ENCODE measurements at regions not wholly inside any gene's neighbourhood (a gene's known extent, or its start where the extent isn't known, plus 50 kb on each side); places are given as distances from the start of the nearest gene placed in this dataset.
"Not testable (repeated sequence)": the region's sequence is repeated elsewhere in the genome, so short reads cannot be mapped to it uniquely, and the experiment has no call there.

DNA sequence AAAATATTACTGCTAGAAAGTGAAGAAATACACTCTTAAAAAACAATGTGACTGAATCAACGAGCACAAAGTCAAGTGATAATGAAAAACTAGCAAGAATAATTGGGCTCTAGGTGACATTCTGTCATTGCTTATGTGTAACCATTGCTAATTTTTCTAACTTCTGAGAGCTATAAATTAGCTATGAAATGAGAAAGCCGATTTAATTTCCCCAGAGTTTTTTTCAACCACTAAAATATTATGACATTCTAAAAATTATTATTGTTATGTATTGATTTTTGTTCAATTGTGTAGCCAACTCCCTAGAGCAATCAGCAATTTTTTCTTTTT lies 458.6 kb upstream of the ATXN8OS start:
- no peak overlapping the region for H3K4me3 Mint-ChIP-seq
- H3K36me3 Mint-ChIP-seq (ENCODE audit: low read depth): no peaks in the 10 kb centered on the region

DNA sequence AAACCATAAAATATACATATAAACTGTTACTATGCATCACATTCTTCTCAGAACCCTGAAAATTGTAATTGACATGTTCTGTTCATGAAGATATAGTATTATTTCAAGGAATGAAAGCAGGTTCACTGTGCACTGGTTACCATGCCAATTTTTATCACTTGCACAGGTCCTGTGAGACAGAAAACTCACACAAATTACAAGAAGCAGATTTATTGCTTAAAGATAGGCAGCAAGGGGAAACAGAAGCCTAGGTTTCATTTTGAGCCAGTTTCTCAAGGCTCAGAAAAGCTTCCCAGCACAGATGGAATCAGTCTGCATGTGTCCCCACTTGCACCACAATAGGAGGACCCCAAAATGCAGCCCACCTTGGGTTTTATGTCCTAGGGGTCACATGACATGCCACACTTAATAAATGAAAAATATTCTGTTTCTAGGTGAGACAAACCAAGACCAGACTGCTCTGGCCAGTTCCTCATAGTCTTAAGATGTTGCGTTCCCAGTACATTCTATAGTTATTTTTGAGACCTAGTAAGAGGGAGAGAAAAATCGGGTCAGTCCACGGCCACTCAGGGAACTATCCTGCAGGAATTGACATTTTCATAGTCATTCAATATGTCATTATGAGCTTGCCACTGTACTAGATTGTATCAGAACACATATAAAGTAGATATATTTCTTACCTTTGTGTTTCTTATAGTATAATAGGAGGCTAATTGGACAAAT lies 459.1 kb upstream of the ATXN8OS start:
- Mint-ChIP-seq H3K9me3 (no peaks in the 10 kb centered on the region), H3K36me3 (ENCODE audit: low read depth) (no peaks in the 10 kb centered on the region), H3K27ac (no peak overlapping the region), H3K4me1 (ENCODE audit: low read depth) (no peaks in the 10 kb centered on the region), H3K27me3 (no peaks in the 10 kb centered on the region), H3K4me3 (no peak overlapping the region)
- intact Hi-C loops (cut with micrococcal nuclease): no loop called here

More for the DNA sequence above, 458.6 kb upstream of the ATXN8OS start:
- Mint-ChIP-seq H3K4me1 (ENCODE audit: low read depth) (no peaks in the 10 kb centered on the region), H3K9me3 (no peaks in the 10 kb centered on the region), H3K27me3 (no peaks in the 10 kb centered on the region), H3K27ac (no peak overlapping the region)
- intact Hi-C loops (cut with micrococcal nuclease): no loop called here

GRCh38 chr13:69644447-69644846 lies 463.2 kb upstream of the ATXN8OS start:
- Mint-ChIP-seq H3K36me3 (ENCODE audit: low read depth) (no peaks in the 10 kb centered on the region), H3K4me1 (ENCODE audit: low read depth) (no peaks in the 10 kb centered on the region), H3K27ac (no peak overlapping the region), H3K27me3 (no peaks in the 10 kb centered on the region), H3K4me3 (no peak overlapping the region), H3K9me3 (peaks cover under 1% of the 10 kb centered on the region)
- intact Hi-C loops (cut with micrococcal nuclease): no loop called here

DNA sequence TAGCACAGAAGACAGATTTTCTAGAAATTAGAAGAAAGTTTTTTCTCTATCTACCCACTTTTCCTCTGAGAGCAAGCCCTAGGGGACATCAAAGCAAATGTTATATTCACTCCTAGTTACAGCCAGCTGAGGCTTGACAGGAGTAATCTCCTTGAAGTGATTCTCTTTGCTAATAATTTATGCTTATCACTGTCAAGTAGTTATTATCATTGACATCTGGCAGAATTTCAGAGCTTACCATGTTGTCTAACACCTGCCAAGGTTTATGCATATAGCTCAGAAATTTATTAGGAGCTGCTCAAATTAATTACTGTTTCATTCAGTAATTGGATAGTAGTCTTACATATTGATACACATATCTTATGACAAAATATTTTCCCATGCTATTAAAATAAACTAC lies 465.9 kb upstream of the ATXN8OS start:
- Mint-ChIP-seq H3K27me3 (no peaks in the 10 kb centered on the region), H3K36me3 (ENCODE audit: low read depth) (no peaks in the 10 kb centered on the region), H3K4me1 (ENCODE audit: low read depth) (no peaks in the 10 kb centered on the region), H3K4me3 (no peak overlapping the region), H3K27ac (no peak overlapping the region), H3K9me3 (peaks cover 27% of the 10 kb centered on the region)
- intact Hi-C loops (cut with micrococcal nuclease): no loop called here

DNA sequence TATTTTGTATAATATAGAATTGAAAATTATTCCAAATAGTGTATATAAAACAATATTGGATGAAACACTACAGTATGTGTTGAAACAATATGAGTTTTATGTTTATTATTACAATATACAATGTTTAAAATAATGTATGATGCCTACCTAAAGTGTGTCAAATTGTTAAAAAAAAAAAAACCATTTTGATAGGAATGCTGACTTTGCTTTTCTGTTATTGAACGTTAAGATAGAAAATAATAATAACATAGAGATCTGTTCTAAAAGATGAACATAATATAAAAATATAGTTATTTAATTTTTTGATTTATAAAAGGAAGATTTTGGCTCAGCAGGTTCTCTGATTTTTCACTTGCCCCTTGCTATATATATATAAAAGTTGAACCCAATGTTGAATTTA lies 474.6 kb upstream of the ATXN8OS start:
- H3K27ac Mint-ChIP-seq: no peak overlapping the region

DNA sequence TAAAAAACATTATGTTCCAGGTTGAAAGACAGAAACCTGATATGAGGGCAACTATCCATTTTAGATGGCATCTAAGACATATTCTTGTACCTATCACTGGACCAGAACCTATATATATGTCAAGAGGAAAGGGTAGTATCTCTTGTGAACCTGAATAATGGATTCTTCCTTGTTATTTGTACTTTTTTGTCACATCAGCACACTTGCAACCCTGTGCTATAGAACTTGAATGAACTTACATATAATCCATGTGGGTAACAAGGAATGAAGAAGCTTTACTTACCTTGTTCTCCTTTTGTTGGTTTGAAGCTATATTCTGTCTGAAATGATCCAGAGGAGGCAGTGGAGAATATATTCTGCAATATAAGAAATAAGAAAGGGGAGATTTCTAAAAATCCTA lies 483.7 kb upstream of the ATXN8OS start:
- Mint-ChIP-seq H3K4me3 (no peak overlapping the region), H3K27me3 (no peaks in the 10 kb centered on the region), H3K36me3 (ENCODE audit: low read depth) (no peaks in the 10 kb centered on the region), H3K9me3 (peaks cover 41% of the 10 kb centered on the region), H3K27ac (no peak overlapping the region), H3K4me1 (ENCODE audit: low read depth) (no peaks in the 10 kb centered on the region)
- intact Hi-C loops (cut with micrococcal nuclease): no loop called here

More for the DNA sequence above, 474.6 kb upstream of the ATXN8OS start:
- H3K4me1 Mint-ChIP-seq (ENCODE audit: low read depth): no peaks in the 10 kb centered on the region
- H3K4me3 Mint-ChIP-seq: no peak overlapping the region
- no peaks in the 10 kb centered on the region for H3K36me3 Mint-ChIP-seq (ENCODE audit: low read depth)
- intact Hi-C loops (cut with micrococcal nuclease): no loop called here
- H3K27me3 Mint-ChIP-seq: no peaks in the 10 kb centered on the region
- H3K9me3 Mint-ChIP-seq: peaks cover 20% of the 10 kb centered on the region

- no peak overlapping the region for H3K4me3 Mint-ChIP-seq
- no peaks in the 10 kb centered on the region for H3K4me1 Mint-ChIP-seq (ENCODE audit: low read depth)
- intact Hi-C loops (cut with micrococcal nuclease): no loop called here
- no peaks in the 10 kb centered on the region for H3K36me3 Mint-ChIP-seq (ENCODE audit: low read depth)
- peaks cover 38% of the 10 kb centered on the region for H3K9me3 Mint-ChIP-seq
- no peaks in the 10 kb centered on the region for H3K27me3 Mint-ChIP-seq
- no peak overlapping the region for H3K27ac Mint-ChIP-seq
Observed at GRCh38 chr13:69619651-69620050, 488.0 kb upstream of the ATXN8OS start.

GRCh38 chr13:69618838-69619237 lies 488.8 kb upstream of the ATXN8OS start:
- intact Hi-C loops (cut with micrococcal nuclease): no loop called here
- Mint-ChIP-seq H3K4me3 (no peak overlapping the region), H3K4me1 (ENCODE audit: low read depth) (no peaks in the 10 kb centered on the region), H3K36me3 (ENCODE audit: low read depth) (no peaks in the 10 kb centered on the region), H3K27me3 (no peaks in the 10 kb centered on the region), H3K27ac (no peak overlapping the region), H3K9me3 (peaks cover 46% of the 10 kb centered on the region)

GRCh38 chr13:69618393-69618792 lies 489.2 kb upstream of the ATXN8OS start:
- intact Hi-C loops (cut with micrococcal nuclease): no loop called here
- H3K27ac Mint-ChIP-seq: no peak overlapping the region
- no peaks in the 10 kb centered on the region for H3K4me1 Mint-ChIP-seq (ENCODE audit: low read depth)
- no peaks in the 10 kb centered on the region for H3K27me3 Mint-ChIP-seq
- H3K4me3 Mint-ChIP-seq: no peak overlapping the region
- peaks cover 48% of the 10 kb centered on the region for H3K9me3 Mint-ChIP-seq
- no peaks in the 10 kb centered on the region for H3K36me3 Mint-ChIP-seq (ENCODE audit: low read depth)

- intact Hi-C loops (cut with micrococcal nuclease): no loop called here
- Mint-ChIP-seq H3K9me3 (peaks cover 48% of the 10 kb centered on the region), H3K27ac (no peak overlapping the region), H3K4me3 (no peak overlapping the region), H3K4me1 (ENCODE audit: low read depth) (no peaks in the 10 kb centered on the region), H3K36me3 (ENCODE audit: low read depth) (no peaks in the 10 kb centered on the region), H3K27me3 (no peaks in the 10 kb centered on the region)
Observed at GRCh38 chr13:69617587-69617986, 490.0 kb upstream of the ATXN8OS start.

DNA sequence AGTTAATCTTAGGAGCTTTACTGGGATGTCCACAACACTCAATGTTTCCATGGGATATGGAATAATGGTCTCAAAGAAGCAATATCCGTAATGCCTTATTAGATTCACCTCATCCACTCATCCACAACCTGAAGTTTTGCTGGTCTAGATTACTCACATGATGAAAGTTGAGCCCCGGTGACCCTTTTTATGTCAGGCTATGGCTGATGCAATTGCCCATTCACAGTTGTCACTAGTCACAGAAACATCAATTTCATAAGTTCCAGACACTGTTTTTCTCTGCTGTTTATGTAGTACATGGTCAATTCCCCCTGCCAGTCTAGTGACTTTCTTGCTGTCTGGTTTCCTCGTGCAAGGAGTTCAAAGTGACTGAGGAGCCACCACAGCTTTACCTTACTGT lies 491.2 kb upstream of the ATXN8OS start:
- Mint-ChIP-seq H3K36me3 (ENCODE audit: low read depth) (no peaks in the 10 kb centered on the region), H3K27me3 (no peaks in the 10 kb centered on the region), H3K4me3 (no peak overlapping the region), H3K9me3 (peaks cover 48% of the 10 kb centered on the region), H3K27ac (no peak overlapping the region), H3K4me1 (ENCODE audit: low read depth) (no peaks in the 10 kb centered on the region)
- intact Hi-C loops (cut with micrococcal nuclease): no loop called here

DNA sequence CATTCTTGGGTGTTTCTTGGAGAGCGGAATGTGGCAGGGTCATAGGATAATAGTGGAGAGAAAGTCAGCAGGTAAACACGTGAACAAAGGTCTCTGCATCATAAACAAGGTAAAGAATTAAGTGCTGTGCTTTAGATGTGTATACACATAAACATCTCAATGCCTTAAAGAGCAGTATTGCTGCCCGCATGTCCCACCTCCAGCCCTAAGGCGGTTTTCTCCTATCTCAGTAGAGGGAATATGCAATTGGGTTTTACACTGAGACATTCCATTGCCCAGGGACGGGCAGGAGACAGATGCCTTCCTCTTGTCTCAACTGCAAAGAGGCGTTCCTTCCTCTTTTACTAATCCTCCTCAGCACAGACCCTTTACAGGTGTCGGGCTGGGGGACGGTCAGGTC lies 492.6 kb upstream of the ATXN8OS start:
- intact Hi-C loops (cut with micrococcal nuclease); H3K27ac Mint-ChIP-seq; H3K36me3 Mint-ChIP-seq (ENCODE audit: low read depth); H3K4me3 Mint-ChIP-seq; H3K4me1 Mint-ChIP-seq (ENCODE audit: low read depth); H3K27me3 Mint-ChIP-seq: not testable (repeated sequence)
- H3K9me3 Mint-ChIP-seq: peaks cover 40% of the 10 kb centered on the region

DNA sequence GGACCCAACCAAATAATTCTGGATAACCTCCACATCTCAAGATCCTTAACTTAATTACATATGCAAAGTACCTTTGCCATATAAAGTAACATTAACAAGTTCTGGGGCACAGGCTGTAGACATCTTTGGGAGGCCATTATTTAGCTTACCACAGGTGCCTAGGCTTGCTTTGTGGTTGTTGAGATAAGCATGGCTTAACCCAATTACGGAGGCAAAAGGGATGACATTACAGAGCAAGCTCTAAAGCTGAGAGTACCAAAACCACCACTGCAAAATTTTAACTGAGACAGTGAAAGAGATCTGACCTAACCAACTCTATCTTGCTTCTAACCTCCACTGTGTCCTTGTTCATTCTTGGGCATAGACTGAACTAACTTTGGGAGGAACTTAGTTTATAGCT lies 502.9 kb upstream of the ATXN8OS start:
- no peaks in the 10 kb centered on the region for H3K4me1 Mint-ChIP-seq (ENCODE audit: low read depth)
- H3K27ac Mint-ChIP-seq: no peak overlapping the region
- no peaks in the 10 kb centered on the region for H3K36me3 Mint-ChIP-seq (ENCODE audit: low read depth)
- H3K4me3 Mint-ChIP-seq: no peak overlapping the region
- peaks cover 25% of the 10 kb centered on the region for H3K9me3 Mint-ChIP-seq
- H3K27me3 Mint-ChIP-seq: no peaks in the 10 kb centered on the region
- intact Hi-C loops (cut with micrococcal nuclease): no loop called here

GRCh38 chr13:69603144-69603853 lies 504.3 kb upstream of the ATXN8OS start:
- Mint-ChIP-seq H3K9me3 (peaks cover 31% of the 10 kb centered on the region), H3K27me3 (no peaks in the 10 kb centered on the region), H3K27ac (no peak overlapping the region), H3K4me3 (no peak overlapping the region), H3K36me3 (ENCODE audit: low read depth) (no peaks in the 10 kb centered on the region), H3K4me1 (ENCODE audit: low read depth) (no peaks in the 10 kb centered on the region)
- intact Hi-C loops (cut with micrococcal nuclease): no loop called here

GRCh38 chr13:69601661-69602060 lies 506.0 kb upstream of the ATXN8OS start:
- intact Hi-C loops (cut with micrococcal nuclease): no loop called here

More at GRCh38 chr13:69601661-69602060, 506.0 kb upstream of the ATXN8OS start:
- Mint-ChIP-seq H3K27ac (no peak overlapping the region), H3K36me3 (ENCODE audit: low read depth) (no peaks in the 10 kb centered on the region), H3K4me3 (no peak overlapping the region), H3K27me3 (no peaks in the 10 kb centered on the region), H3K9me3 (peaks cover 31% of the 10 kb centered on the region), H3K4me1 (ENCODE audit: low read depth) (no peaks in the 10 kb centered on the region)
